ENCODE measurements at regions not wholly inside any gene's neighbourhood (a gene's known extent, or its start where the extent isn't known, plus 50 kb on each side); places are given as distances from the start of the nearest gene placed in this dataset.

- DNase-seq (ENCODE audit: low read depth) = no peak
- H3K4me3 ChIP-seq (replicated peaks; ENCODE audit: low read depth, low read length) = no peak overlapping the region
- TF ChIP-seq CTCF (IDR thresholded peaks at IDR 0.05; ENCODE audit: low read length, missing control alignments) = no peak
Observed at GRCh38 chr6:23371132-23371915, 754.7 kb upstream of the NRSN1 start.

GRCh38 chr6:23377830-23378229, 748.2 kb upstream of the NRSN1 start:
- TF ChIP-seq CTCF (IDR thresholded peaks at IDR 0.05; ENCODE audit: low read length, missing control alignments) = no peak
- H3K4me3 ChIP-seq (replicated peaks; ENCODE audit: low read depth, low read length) = no peak overlapping the region
- no peak for DNase-seq (ENCODE audit: low read depth)

- H3K4me3 ChIP-seq (replicated peaks; ENCODE audit: low read depth, low read length) = no peak overlapping the region
- no peak for TF ChIP-seq CTCF (IDR thresholded peaks at IDR 0.05; ENCODE audit: low read length, missing control alignments)
- no peak for DNase-seq (ENCODE audit: low read depth)
Observed at GRCh38 chr6:23380465-23380864, 745.5 kb upstream of the NRSN1 start.

GRCh38 chr6:23388086-23388783, 737.8 kb upstream of the NRSN1 start:
- no peak for DNase-seq (ENCODE audit: low read depth)
- TF ChIP-seq CTCF (IDR thresholded peaks at IDR 0.05; ENCODE audit: low read length, missing control alignments) = no peak
- no peak overlapping the region for H3K4me3 ChIP-seq (replicated peaks; ENCODE audit: low read depth, low read length)

- no peak for DNase-seq (ENCODE audit: low read depth)
- no peak for TF ChIP-seq CTCF (IDR thresholded peaks at IDR 0.05; ENCODE audit: low read length, missing control alignments)
Observed at GRCh38 chr6:23389386-23389785, 736.6 kb upstream of the NRSN1 start.

GRCh38 chr6:23390221-23390620, 735.8 kb upstream of the NRSN1 start:
- DNase-seq (ENCODE audit: low read depth) = no peak

More at GRCh38 chr6:23389386-23389785, 736.6 kb upstream of the NRSN1 start:
- no peak overlapping the region for H3K4me3 ChIP-seq (replicated peaks; ENCODE audit: low read depth, low read length)

More at GRCh38 chr6:23390221-23390620, 735.8 kb upstream of the NRSN1 start:
- no peak overlapping the region for H3K4me3 ChIP-seq (replicated peaks; ENCODE audit: low read depth, low read length)
- no peak for TF ChIP-seq CTCF (IDR thresholded peaks at IDR 0.05; ENCODE audit: low read length, missing control alignments)

All from fibroblast of pulmonary artery (primary cell).